ENCODE measurements at regions not wholly inside any gene's neighbourhood (a gene's known extent, or its start where the extent isn't known, plus 50 kb on each side); places are given as distances from the start of the nearest gene placed in this dataset.

GRCh38 chr2:226124548-226125011 is 675.0 kb downstream of the IRS1 start:
- Histone ChIP-seq H3K4me3 (no peak overlapping the region), H3K27me3 (ENCODE audit: insufficient read depth) (no peaks in the 10 kb centered on the region), H3K79me2 (replicated peaks; ENCODE audit: insufficient read depth) (no peaks in the 10 kb centered on the region), H2AFZ (no peak overlapping the region), H3K4me1 (ENCODE audit: insufficient read depth) (no peaks in the 10 kb centered on the region; the same call in 1 of the 2 replicates), H3K27ac (ENCODE audit: low read depth) (no peak overlapping the region), H4K20me1 (replicated peaks; ENCODE audit: insufficient read depth) (no peaks in the 10 kb centered on the region), H3K36me3 (ENCODE audit: insufficient read depth) (no peaks in the 10 kb centered on the region), H3K9me2 (ENCODE audit: insufficient read depth) (no peaks in the 10 kb centered on the region), H3K4me2 (no peak overlapping the region), H3F3A (replicated peaks; ENCODE audit: low read depth) (no peaks in the 10 kb centered on the region)
- DNase-seq (ENCODE audit: low spot score) (peak; percentile 32), ATAC-seq (peak; percentile 76)
- H3K27me3 Mint-ChIP-seq (ENCODE audit: insufficient read depth, low read depth, poor library complexity) = no peaks in the 10 kb centered on the region
- TF ChIP-seq ZNF462 (CRISPR knock-in tag; IDR thresholded peaks at IDR 0.05) = peak; percentile 68; the same call in 1 of the 2 replicates
- no peak for TF ChIP-seq STAT1 (IDR thresholded peaks at IDR 0.05; ENCODE audit: unreplicated experiment)
- no peak for TF ChIP-seq EZH2phosphoT487 (IDR thresholded peaks at IDR 0.05; ENCODE audit: unreplicated experiment)
- no peak for TF ChIP-seq ETS1 (IDR thresholded peaks at IDR 0.05)
- peaks cover 7% of the 10 kb centered on the region; the same call in 2 of the 3 replicates for H3K36me3 Mint-ChIP-seq (ENCODE audit: low read depth)
- no peak overlapping the region for H3K4me3 Mint-ChIP-seq
- H3K4me1 Mint-ChIP-seq = peaks cover 17% of the 10 kb centered on the region
- peaks cover 3% of the 10 kb centered on the region for H3K9me3 Mint-ChIP-seq
- H3K27ac Mint-ChIP-seq = peak overlapping the region; percentile 75

- H4K20me1 ChIP-seq (replicated peaks; ENCODE audit: insufficient read depth) = no peaks in the 10 kb centered on the region
- no peaks in the 10 kb centered on the region for H3F3A ChIP-seq (replicated peaks; ENCODE audit: low read depth)
- no peaks in the 10 kb centered on the region for H3K27me3 ChIP-seq (ENCODE audit: insufficient read depth)
- DNase-seq (ENCODE audit: low spot score) (no peak), ATAC-seq (no peak)
- Mint-ChIP-seq H3K9me3 (peaks cover 3% of the 10 kb centered on the region), H3K4me1 (peaks cover 23% of the 10 kb centered on the region), H3K27ac (no peak overlapping the region), H3K36me3 (ENCODE audit: low read depth) (peaks cover 7% of the 10 kb centered on the region; the same call in 2 of the 3 replicates), H3K4me3 (no peak overlapping the region), H3K27me3 (ENCODE audit: insufficient read depth, low read depth, poor library complexity) (no peaks in the 10 kb centered on the region)
- no peak overlapping the region for H3K4me2 ChIP-seq
- no peaks in the 10 kb centered on the region for H3K79me2 ChIP-seq (replicated peaks; ENCODE audit: insufficient read depth)
- H3K9me2 ChIP-seq (ENCODE audit: insufficient read depth) = no peaks in the 10 kb centered on the region
- no peak overlapping the region for H3K27ac ChIP-seq (ENCODE audit: low read depth)
- H3K4me1 ChIP-seq (ENCODE audit: insufficient read depth) = no peaks in the 10 kb centered on the region; the same call in none of the 2 replicates
- no peaks in the 10 kb centered on the region for H3K36me3 ChIP-seq (ENCODE audit: insufficient read depth)
- no peak overlapping the region; the same call in 1 of the 2 replicates for H2AFZ ChIP-seq
- H3K4me3 ChIP-seq = no peak overlapping the region
- TF ChIP-seq STAT1 (IDR thresholded peaks at IDR 0.05; ENCODE audit: unreplicated experiment) (no peak), NANOG (IDR thresholded peaks at IDR 0.05; ENCODE audit: borderline replicate concordance) (no peak), JUNB (IDR thresholded peaks at IDR 0.05; ENCODE audit: unreplicated experiment) (no peak), EZH2phosphoT487 (IDR thresholded peaks at IDR 0.05; ENCODE audit: unreplicated experiment) (no peak), ZNF114 (CRISPR knock-in tag; IDR thresholded peaks at IDR 0.05) (no peak), EZH2 (IDR thresholded peaks at IDR 0.05; ENCODE audit: low read depth, unreplicated experiment) (no peak), CREB1 (CRISPR knock-in tag; IDR thresholded peaks at IDR 0.05; ENCODE audit: low read depth) (no peak)
Observed at GRCh38 chr2:226123300-226123699, 676.3 kb downstream of the IRS1 start.
